HG03565 (cell line): ENCODE measurements at regions not wholly inside any gene's neighbourhood (a gene's known extent, or its start where the extent isn't known, plus 50 kb on each side); places are given as distances from the start of the nearest gene placed in this dataset.

Source experiments
- ATAC-seq: cut with Tn5 transposase; IDR thresholded peaks from one replicate; pipeline ENCODE4 v1.9.1; 2021; ENCODE audit warnings: mild to moderate bottlenecking, moderate library complexity; ENCODE audit not compliant: unreplicated experiment

DNA sequence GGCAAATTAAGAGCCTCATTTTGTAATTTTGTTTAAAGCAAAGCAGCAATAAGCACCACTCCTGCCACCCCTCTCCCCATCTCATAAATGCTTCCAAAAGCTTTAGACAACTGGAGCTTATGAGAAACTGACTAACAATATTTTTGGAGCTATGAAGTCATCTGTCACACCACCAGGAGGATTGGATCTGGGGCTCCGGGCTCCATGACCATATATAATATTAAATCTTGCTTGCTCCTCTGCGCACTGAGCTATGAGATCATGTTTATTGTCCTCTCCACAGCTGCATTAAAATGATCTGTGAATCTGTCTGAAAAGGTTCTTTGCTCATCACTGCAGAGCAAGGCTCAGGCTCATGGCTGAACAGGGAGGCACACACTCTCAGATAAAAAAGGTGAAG, 323.7 kb downstream of the ZNF621 start:
- no peak for ATAC-seq

- no peak for ATAC-seq
Measured at GRCh38 chr3:40850861-40851260, 326.1 kb downstream of the ZNF621 start.

DNA sequence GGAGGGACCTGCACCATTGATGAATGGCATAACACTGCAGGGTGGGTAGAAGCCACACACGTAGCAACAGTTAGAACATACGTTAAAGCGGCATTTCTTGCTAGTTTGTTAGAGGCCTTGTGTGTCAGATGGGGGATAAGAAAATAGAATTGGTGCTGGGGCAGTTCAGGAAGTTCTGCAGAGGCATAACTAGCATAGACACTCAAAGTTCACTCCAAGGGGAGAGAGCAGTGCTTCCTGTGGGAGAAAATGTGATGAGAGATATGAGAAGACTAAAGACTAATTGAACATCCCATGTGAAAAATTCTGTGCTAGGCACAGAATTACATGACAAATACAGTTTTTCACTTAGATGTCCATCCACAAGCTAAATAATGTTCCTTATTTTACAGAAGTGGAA, 327.1 kb downstream of the ZNF621 start:
- ATAC-seq: no peak

DNA sequence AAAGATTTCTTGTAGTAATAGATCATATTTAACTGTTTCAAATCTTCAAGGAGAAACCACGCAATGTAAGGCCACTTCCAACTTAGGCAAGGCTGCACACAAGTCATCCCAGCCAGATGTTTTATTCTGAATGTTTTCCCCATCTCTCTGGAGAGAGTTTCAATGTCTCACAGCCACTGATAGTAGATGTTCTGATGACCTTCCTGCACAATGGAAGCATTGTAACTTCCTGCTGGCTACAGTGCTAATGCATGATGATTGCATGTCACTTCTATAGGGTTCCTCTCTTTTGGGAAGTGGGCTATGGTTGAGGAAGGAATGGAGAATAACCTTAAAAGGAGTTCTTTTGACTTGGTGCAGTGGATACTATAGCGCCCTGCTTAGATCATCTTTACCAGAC, 328.0 kb downstream of the ZNF621 start:
- no peak for ATAC-seq

GRCh38 chr3:40853474-40853873, 328.7 kb downstream of the ZNF621 start:
- ATAC-seq: no peak

DNA sequence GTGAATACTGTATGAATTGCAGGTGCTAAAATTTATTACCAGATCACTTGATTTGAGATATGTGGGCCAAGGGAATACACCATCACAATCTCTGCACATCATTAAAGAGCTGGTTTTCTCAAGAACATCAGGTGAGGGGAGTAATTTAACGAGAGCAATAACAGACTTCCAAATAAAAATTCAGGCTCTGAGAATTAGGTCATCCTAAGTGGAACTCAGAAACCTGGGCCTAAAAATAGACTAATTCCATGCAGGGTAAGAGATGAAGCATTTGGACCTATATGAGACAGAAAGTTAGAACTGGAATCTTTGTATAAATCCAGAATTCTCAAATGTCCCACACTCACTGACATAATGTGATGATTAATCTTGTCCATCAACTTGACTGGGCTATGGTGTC, 331.1 kb downstream of the ZNF621 start:
- ATAC-seq: no peak

DNA sequence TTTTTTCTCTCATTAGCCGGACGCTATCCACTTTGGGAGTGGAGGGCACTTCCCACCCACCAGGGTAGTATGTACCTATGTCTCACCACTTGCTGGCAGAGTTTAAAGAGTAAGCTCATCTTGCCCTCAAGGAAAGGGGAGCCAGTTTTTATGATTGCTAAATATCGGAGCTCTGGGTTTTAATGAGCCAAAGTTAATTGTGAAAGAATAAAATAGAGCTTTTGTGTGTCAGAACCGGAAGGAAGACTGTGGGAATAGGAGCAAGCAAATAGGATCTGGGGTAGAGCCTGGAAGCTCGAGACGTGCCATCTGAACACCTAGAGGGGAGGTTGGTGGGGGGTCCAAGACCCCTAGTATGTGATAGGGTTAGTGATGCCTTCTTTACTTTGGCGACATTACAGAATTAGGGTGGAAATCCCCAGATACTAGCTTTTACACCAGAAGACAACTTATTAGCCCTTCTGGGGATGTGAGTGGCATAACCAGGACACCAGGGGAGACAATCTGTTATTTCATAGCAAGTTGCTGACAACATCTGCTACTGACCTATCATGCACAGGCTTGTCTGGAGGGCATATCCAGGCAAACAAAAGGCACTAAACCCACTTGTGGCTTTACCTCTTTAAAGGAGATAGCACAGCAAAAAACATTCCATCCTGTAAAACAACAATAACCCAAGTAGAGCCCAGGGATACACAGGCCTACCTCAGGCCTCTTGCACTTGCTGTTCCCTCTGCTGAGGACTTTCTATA, 333.8 kb downstream of the ZNF621 start:
- no peak for ATAC-seq

DNA sequence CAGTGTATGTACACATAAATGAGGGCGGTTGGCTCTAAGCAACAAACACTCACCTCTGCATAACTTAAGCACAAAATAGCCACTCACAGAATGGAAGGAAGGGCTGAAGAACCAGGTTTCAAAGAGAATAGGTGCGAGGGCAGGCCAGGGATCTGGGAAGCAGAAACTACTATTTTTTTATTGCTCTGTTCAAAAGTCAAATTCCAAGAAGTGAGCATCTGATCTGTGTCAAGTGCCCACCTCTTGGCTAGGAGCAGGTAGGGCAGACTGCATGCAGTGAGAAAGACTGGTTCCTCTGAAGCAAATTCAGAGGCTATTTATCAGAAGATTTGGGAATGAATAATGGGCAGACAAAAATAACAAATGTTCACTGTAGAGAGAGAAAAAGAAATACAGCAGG, 336.4 kb upstream of the CTNNB1 start:
- ATAC-seq: no peak

DNA sequence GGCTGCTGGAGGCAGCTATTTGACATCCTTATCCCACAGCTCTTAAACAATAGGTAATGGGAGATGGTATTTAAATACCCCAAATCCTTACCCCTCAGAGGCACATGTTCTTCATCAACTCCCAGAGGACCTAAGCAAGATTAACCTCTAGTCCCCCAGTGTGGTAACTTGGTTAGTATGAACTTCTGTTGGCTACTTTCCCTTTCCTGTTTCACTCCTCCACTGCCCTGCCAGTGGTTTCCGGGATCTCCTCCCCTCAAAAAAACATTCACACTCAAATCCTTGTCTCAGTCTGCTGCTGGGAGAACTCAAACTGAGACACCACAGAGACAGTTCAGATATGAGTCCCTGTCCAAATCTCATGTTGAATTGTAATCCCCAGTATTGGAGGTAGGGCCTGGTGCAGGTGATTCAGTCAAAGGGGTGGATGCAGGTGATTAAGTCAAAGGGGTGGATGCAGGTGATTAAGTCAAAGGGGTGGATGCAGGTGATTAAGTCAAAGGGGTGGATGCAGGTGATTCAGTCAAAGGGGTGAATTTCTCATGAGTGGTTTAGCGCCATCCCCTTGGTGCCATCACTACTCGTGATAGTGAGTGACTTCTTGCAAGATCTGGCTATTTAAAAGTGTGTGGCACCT, 335.0 kb upstream of the CTNNB1 start:
- no peak for ATAC-seq

- ATAC-seq: no peak
Measured at GRCh38 chr3:40864915-40865314, 334.4 kb upstream of the CTNNB1 start.

DNA sequence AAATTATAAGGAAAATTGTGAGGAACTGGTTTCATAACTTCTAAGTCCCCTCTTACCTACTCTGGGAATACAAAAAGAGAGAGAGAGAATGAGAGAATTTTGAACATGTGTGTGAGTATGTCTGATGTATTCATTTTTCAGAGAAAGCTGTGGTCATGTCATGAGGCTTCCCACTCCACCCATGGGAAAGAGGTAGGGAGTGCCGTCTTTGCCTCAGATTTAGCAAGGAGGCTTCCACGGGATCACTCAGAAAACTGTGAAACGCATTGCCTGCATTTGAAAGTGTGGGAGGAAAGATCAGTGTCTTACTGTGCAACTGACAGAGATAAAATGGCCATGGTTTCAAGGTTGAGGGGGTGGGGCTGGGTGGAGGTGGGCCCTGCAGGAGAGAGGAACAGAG, 331.5 kb upstream of the CTNNB1 start:
- ATAC-seq: no peak

DNA sequence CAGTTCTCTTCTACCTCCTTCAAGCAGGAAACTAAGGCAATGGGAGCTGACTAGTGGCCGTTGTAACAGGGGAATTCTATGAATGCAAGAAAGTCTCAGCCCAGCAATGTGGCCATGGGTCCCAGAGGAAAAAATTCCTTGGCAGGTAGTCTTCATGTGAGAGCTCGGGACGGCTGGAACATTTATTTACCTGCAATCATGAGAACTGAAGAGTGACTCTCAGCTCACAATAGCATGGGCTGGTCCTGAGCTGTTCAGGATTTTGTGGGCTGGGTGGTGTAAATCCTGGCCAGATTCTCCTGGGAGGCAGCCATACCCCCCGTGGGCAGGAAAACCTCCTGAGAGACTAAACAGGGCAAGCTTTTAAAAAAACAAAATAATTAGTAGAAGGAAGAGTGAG, 330.3 kb upstream of the CTNNB1 start:
- no peak for ATAC-seq

- ATAC-seq: no peak
Measured at GRCh38 chr3:40869939-40870338, 329.4 kb upstream of the CTNNB1 start.

GRCh38 chr3:40871394-40871793, 327.9 kb upstream of the CTNNB1 start:
- ATAC-seq: no peak

- no peak for ATAC-seq
Measured at GRCh38 chr3:40872258-40872920, 326.9 kb upstream of the CTNNB1 start.

GRCh38 chr3:40873476-40873875, 325.8 kb upstream of the CTNNB1 start:
- ATAC-seq: no peak

DNA sequence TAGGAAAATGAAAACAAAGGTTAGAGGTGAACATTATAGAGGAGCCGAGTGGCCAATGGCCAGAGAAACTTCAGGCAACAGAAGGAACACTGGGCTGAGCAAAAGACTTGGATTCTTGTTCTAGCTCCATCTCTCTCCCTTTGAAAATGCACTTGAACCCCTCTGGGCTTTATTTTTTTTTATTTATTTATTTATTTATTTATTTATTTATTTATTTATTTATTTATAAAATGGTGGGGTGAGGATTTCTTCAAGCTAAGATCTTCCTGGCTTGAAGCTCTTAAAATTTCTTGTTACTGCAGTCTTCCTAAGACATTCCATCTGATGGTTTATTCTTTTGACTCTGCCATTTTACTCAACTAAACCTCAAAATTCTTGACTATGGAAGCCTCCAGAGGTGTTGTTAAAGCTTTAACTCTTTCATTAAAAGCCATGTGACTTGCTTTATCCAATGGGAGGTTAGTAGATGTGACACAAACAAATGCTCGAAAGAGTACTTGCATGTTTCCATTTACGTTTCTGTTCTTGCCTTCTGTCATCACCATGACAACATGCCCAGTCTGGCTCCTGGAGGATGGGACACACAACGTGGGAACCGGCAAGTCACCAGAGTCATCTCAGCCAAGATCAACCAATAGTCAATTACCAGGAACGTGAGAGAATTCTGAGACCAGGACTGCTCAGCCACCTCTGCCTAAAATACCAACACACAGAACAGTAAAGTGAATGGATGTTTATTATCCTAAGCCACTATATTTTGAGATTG, 325.2 kb upstream of the CTNNB1 start:
- no peak for ATAC-seq

DNA sequence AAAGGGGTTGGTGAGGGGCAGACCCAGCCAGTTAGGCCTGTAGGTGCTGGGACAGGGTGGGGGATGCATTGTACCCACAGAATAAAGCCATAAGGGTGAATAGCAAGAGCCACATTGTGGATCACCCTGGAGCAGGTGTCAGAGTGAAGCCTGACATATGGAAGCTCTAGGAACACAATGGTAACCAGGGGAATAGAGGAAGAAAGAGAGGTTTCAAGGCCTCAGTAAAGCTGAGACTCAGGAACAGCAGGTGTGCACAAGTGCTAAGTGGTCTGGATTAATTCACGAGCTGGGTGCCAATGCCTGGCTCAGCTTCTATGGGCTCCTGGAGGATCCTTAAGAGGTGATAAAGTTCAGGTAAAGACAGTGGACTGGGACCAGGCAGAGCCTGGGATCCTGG, 323.7 kb upstream of the CTNNB1 start:
- no peak for ATAC-seq

- no peak for ATAC-seq
Measured at GRCh38 chr3:40876009-40876408, 323.3 kb upstream of the CTNNB1 start.

GRCh38 chr3:40876496-40876895, 322.8 kb upstream of the CTNNB1 start:
- no peak for ATAC-seq

DNA sequence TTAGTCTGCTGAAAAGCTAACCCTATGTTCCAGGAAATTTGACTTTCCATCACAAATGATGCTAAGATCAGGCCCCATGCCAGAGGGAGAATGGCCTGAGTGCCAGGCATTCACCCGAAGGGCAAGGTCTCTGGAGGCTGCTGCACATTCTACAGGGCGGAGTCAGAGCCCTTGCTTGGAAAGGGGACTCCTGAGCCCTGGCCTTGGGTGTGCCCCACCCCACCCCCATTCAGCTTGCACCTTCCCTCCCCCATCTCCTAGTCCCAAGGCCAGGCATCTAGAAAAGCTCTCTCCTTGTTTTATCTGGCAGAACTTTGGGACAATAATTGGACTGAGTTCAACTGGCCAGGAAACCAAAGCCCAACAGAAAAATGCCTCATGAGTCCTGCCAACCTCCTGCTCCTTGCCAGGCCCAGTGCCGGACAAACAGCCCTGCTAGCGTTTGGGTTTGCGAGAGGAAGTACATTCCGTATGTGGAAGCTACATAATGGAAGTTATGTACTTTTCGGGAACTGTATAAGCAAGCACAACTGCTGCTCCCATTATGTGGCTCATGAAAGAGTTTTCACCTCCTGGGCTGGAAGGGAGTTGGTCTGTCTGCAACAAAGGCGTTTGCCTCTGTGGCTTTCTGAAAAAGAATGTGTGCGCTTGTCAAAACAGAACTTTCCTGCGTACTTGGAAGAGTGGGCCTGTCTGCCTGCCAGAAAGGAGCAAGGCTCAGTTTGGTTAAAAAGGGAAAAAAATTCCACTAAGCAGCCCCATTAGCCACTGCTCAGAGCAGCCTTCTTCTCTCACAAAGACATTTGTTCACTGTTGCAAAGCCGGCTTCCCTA, 321.5 kb upstream of the CTNNB1 start:
- ATAC-seq: no peak
